ENCODE measurements at regions not wholly inside any gene's neighbourhood (a gene's known extent, or its start where the extent isn't known, plus 50 kb on each side); places are given as distances from the start of the nearest gene placed in this dataset.
A peak's percentile ranks its signal among the peaks of the same experiment; 100 is the strongest.

GRCh38 chr18:76570856-76571255 lies 75.8 kb upstream of the ZNF516 start:
- no peak for DNase-seq (ENCODE audit: low read depth)

DNA sequence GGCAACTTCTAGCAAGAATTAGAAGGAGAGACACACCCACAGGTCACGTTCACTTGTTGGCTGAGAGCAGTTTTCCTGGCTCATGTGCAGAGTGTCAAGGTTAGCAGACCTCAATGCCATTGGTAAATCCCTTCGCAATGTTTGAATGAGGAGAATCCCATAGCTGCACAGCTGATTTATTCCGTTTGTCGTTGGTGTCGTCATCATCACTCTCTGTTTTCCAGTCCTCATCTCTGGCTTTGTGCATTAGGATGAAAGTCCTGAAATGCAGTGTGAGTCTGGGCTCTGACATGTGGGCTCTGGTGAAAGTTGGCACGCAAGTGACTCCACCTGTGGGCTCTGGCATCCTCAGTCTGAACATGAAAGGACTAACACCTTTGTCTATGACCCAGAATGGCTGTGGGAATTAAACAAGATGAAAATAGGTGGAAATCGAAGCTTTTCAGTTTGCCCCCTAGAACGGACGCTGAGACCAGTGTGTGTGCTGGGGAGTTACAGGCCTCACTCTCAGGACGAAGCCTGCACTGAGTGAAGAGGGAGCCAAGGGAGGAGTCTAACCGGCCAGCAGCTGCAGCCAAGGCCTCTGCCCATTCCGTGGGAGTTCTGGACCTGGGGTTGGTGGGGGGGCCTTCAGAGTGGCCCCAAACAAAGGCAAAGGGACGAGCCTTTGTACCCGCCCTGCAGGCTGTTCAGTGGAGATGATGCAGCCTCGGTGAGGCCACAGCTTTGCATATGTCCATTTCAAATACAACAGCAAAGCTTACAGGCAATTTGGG lies 74.8 kb upstream of the ZNF516 start:
- no peak for DNase-seq (ENCODE audit: low read depth)

DNA sequence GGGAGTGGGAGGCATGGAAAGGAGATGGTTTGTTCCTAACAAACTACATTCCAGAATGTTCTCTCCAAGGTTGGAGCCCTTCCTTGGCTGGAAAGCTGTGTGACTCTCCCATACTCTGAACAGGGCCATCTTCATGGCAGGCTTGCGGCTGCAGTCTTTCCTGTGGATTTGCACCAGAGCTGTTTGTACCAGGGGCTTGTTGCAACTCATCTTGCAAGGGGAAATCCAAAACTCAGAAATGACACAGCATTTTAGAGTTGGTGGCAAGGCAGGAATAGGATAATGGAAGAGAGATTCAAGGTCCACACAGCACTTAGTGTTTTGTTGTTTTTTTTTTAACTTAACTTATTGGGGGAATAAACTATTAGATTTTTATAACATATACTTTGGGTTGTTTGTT lies 73.7 kb upstream of the ZNF516 start:
- DNase-seq (ENCODE audit: low read depth) = no peak

DNA sequence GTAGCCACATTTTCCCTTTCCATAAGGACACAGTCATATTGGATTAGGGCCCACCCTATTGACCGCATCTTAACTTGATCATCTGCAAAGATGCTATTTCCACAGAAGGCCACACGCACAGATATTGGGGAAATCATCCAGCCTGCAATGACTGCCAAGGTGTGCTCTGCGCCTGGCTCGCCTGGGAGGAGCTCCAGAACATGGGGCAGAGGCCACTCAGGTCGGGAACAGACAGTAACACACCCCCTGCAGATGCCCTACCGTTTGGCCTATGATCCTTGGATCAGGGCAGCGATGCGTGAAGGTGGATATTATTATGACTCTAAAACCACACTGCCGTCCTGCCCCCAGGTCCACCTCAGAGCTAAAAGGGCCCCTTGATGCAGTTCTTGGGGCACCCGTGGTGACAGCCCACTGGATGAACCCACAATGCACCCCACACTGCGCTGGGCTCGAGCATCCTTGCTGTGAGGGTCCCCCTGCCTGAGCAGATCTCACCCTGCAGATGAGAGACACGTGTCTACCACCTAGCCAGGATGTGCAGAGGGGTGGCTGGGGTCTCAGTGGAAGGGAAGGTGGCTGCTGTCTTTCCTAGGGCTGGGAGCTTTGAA lies 72.9 kb upstream of the ZNF516 start:
- DNase-seq (ENCODE audit: low read depth) = no peak

DNA sequence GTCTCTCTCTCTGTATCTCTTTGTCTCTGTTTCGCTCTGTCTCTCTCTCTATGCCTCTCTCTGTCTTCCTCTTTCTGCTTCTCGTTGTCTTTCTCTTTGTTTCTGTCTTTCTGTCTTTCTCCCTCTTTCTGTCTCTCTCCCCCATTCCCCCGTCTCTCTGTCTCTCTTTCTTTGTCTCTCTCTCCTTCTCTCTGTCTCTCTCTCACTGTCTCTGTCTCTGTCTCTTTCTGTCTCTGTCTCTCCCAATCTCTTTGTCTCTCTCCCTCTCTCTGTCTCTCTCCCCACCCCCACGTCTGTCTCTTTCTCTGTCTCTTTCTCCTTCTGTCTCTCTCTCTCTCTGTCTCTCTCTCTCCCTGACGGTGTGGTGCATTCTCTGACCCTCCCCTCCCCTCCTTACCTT lies 71.9 kb upstream of the ZNF516 start:
- no peak for DNase-seq (ENCODE audit: low read depth)

GRCh38 chr18:76565238-76566173 lies 70.5 kb upstream of the ZNF516 start:
- peak; percentile 79 for DNase-seq (ENCODE audit: low read depth)

- no peak for DNase-seq (ENCODE audit: low read depth)
Measured at GRCh38 chr18:76564655-76565237, 69.7 kb upstream of the ZNF516 start.

GRCh38 chr18:76564117-76564516 lies 69.1 kb upstream of the ZNF516 start:
- DNase-seq (ENCODE audit: low read depth) = peak; percentile 77

- no peak for DNase-seq (ENCODE audit: low read depth)
Measured at GRCh38 chr18:76562286-76563122, 67.5 kb upstream of the ZNF516 start.

GRCh38 chr18:76558881-76559667 lies 64.0 kb upstream of the ZNF516 start:
- DNase-seq (ENCODE audit: low read depth) = no peak

GRCh38 chr18:76557026-76557575 lies 62.1 kb upstream of the ZNF516 start:
- no peak for DNase-seq (ENCODE audit: low read depth)

GRCh38 chr18:76554547-76555222 lies 59.6 kb upstream of the ZNF516 start:
- DNase-seq (ENCODE audit: low read depth) = no peak

DNA sequence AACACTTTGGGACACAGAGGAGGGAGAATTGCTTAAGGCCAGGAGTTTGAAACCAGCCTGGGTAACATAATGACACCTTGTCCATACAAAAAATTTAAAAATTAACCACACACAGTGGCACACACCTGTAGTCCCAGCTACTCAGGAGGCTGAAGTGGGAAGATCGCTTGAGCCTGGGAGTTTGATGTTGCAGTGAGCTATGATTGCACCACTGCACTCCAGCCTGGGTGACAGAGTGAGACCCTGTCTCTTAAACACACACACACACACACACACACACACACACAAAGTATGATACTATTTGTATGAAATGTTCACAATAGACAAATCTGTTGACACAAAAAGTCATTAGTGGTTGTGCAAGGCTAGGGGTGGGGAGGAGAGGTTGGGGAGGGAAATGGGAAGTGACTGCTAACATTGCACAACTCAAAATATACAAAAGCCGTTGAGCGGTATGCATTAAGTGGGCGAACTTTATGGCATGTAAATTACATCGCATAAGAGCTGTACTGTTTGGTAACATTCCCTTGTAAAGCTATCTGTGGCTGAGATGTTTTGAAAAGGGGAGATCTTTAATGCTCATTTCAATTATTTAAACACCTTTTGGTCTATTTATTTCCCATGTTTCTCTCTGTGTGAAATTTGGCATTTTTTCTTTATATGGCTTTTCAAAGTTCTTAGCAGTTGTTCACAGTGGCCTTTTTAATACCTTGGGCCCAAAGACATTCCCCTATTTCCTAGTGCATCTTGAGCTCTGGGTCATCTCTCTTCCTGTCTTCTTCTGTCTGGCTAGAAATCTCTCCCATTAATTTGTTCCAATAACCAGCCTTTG lies 58.9 kb upstream of the ZNF516 start:
- DNase-seq (ENCODE audit: low read depth) = no peak

GRCh38 chr18:76548541-76548940 lies 53.5 kb upstream of the ZNF516 start:
- DNase-seq (ENCODE audit: low read depth) = no peak

GRCh38 chr18:76547296-76547695 lies 52.3 kb upstream of the ZNF516 start:
- DNase-seq (ENCODE audit: low read depth) = no peak

DNA sequence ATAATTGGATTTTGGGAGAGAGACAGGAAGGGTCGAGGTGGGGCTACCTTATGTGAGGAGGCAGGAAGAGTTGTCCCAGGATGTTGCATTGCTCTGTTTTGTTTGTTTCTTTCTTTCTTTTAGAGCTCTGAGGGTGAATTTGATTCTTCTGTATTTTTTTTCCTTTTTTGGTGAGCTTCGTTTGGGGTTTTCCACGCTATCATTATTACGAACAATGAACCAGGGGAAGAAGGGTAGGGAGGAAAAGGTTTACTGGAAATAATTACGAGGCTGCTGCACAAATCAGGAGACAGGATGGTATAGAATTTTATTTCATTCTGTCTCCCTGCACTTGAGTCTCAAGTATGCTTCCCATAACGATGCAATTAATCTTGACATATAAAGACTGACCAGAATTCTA lies 51.4 kb upstream of the ZNF516 start:
- no peak for DNase-seq (ENCODE audit: low read depth)

- no peak for DNase-seq (ENCODE audit: low read depth)
Measured at GRCh38 chr18:76546088-76546435, 51.0 kb upstream of the ZNF516 start.

DNA sequence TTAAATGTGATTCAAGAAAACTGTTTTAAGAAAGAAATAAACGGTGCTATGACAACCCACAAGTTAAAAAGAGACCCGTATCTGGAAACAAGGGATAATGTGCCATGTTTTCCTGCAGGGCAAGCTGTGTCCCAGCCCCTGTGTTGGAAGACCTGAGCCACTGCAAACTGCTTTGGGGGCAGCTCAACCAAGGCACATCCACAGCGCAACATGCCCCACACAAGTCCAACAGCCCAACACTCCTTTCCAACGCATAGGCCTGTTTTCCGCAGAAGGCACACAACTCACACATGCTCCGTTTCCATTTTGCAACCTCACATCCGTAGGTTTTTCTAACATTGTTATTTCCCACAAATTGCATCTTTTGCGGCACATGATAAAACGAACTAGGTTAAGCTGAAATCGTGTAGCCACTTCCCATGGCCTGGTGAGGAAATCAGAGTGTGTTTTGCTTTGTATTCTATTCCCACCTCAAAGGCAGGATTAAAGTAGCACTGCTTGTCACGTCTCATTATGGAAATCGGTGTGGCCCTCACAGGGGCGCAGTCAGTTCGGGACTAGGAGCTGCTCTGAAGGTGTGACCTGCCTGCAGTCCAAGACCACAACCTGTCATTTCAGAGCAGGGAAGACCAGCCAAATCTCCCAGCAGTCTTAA lies 50.5 kb upstream of the ZNF516 start:
- no peak for DNase-seq (ENCODE audit: low read depth)

Data from HS-5 (cell line).